GM18511 (cell line): ENCODE measurements at regions not wholly inside any gene's neighbourhood (a gene's known extent, or its start where the extent isn't known, plus 50 kb on each side); places are given as distances from the start of the nearest gene placed in this dataset.

Source experiments
- ATAC-seq: cut with Tn5 transposase; IDR thresholded peaks from one replicate; pipeline ENCODE4 v1.9.1; 2021; ENCODE audit warnings: mild to moderate bottlenecking, moderate library complexity; ENCODE audit not compliant: unreplicated experiment

DNA sequence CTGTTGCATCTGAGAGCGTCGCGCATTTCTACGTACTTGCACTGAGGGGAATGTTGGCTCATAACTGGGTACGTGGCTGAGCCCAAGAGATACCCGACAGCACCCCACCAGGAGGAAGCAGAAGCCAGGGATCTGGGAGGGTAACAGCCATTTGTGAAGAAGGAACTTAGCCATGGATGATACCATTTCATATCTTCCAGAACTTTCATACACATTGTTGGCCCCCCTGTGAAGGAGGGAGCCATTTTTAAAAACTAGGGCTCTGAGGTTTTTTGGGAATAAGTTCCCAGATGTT, 101.4 kb upstream of the SLC44A1 start:
- no peak for ATAC-seq

GRCh38 chr9:105144076-105144475, 100.4 kb upstream of the SLC44A1 start:
- no peak for ATAC-seq

DNA sequence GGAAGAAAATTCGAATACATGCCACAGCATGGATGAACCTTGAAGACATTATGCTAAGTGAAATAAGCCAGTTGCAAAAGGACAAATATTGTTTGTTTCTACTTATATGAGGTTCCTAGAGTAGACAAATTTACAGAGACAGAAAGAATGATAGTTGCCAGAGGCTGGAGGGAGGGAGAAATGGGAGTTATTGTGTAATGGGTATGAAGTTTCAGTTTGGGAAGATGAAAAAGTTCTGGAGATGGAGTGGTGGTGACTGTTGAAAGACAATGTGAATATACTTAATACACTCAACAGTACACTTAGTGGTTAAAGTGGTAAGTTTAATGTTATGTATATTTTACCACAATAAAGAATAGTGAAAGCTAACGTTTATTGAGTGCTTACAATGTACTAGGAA, 99.6 kb upstream of the SLC44A1 start:
- ATAC-seq = no peak

DNA sequence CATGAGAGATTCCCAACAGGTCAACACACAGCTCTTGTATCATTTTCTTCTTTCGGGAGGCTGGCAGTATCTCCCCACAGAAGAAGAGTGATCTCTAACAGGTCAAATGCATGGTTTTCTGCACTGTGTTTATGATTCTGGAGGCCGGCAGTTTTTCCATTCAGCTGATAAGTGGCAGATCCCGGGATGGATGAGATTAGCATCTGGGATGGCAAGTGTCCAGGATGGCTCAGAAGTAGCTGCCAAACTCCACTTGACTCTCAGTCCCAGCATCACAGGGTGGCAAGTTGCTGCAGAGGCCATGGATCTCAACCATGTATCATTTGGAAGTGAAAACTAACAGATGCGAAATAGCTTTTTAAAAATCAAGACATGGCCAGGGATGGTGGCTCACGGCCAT, 97.8 kb upstream of the SLC44A1 start:
- ATAC-seq = no peak

DNA sequence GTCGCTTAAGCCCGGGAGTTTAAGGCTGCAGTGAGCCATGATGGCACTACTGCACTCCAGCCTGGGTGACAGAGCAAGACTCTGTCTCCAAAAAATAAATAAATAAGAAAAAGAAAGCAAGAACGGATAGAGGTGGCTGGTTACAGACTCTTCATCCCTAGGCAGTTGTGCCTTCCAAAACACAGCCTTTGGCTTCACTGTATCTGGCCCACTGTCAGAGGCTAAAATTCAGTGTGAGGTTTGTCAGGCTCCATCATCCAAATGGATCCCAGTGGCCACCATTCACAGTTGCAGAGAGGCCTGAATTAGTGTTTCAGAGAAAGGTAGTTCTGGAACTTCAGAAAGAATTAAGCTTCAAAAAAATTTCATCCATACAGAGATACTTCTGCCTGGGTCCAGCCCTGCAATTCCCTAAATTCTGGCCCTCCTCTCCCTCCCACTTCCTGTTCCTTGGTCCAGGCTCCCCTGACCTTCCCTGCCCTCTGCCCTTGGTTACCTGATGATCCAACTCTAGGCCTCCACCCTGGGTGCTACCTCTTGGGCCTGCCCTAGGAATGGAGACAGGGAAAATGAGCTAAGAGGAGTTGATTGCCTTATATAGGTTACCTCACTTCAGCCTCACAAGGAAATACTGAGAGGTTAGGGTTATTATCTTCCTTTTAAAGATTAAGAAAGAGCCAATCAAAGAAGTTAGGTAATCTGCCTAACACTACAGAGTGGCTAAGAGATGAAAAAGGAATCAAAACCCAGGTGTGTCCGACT, 97.2 kb upstream of the SLC44A1 start:
- ATAC-seq = no peak

DNA sequence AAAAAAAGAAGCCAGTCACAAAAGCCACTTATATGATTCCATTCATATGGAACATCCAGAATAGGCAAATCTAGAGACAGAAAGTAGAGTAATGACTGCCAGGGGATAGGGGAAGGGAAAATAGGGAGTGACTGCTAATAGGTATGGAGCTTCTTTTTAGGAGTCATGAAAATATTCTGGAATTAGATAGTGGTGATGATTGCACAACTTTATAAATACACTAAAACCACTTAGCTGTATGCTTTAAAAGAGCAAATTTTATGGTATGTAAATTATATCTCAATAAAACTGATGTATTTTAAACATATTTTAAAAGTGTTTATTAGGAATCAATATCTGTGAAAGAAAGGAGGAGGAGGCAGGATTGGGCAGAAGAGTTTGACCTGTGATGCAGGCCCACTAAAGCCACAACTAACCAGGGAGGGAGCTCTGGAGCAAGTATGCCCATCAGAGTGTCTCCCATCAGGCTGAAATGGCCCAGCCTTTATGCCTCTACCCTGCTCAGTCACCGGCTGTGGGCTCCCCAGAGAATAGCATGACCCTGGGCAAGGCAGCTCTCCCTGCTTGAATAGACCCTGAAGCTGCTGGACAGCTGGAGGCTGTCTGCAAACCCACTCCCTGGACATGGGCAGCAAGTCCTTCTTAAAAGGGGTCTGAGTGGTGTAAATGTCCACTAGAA, 96.0 kb upstream of the SLC44A1 start:
- no peak for ATAC-seq

- ATAC-seq = peak; percentile 74
Observed at GRCh38 chr9:105150991-105151685, 93.3 kb upstream of the SLC44A1 start.

- no peak for ATAC-seq
Observed at GRCh38 chr9:105151686-105151995, 92.8 kb upstream of the SLC44A1 start.

DNA sequence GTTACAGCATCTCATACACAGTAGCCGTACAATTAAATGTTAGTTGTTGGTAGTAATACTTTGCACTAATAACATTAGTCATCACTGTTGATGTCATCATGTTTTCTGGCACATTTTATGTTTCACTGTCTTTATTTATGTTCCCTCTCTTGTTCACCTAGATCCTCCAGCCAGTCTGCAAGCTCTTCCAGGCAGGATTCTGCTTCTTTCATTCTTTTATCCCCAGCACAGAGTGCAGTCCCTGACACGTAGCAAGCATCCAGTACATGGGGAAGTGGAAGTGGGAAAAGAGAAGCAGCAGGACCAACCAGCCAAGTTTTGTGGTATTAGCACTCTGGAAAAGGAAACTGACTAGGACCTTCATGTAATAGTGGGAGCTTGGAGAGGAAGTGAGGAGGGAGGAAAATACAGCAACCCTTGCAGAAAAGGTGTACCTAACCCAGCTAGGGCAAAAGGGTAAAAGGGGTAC, 89.7 kb upstream of the SLC44A1 start:
- no peak for ATAC-seq

DNA sequence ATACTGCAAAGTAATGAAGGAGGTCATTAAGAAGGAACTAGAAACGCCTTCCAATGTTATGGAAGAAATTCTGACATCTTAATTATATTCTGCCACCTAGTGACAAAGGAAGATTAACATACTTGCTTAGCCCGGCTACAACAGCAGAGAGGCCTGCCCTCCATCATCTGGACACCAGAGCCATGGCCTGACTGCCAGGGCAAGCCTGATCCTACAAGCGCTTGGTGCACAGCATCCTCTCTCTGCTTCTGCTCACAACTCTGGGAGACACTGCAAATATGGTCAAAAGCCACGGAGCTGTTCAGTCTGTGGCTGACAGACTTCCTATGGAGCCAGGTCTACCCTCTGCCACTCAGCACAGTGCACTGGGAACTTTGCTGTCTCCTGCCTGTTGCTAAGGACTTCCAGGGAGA, 87.3 kb upstream of the SLC44A1 start:
- ATAC-seq = peak; percentile 88

GRCh38 chr9:105158020-105158419, 86.4 kb upstream of the SLC44A1 start:
- ATAC-seq = no peak

DNA sequence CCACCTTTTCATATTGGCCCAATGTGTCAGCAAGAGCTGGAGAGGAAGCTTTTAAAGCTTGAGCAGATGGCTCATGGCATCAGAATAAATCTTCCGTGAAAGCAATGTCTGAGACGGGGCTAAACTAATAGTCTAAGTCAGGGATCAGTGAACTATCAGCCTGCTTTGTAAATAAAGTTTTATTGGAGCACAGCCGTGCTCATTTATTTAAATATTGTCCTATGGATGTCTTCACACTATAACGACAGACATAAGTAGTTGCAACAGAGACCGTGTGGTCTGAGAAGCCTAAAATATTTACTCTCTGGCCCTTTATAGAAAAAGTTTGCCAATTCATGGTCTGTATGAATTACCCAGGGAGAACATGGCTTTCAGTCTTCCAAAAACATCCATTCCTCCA, 85.6 kb upstream of the SLC44A1 start:
- ATAC-seq = no peak

DNA sequence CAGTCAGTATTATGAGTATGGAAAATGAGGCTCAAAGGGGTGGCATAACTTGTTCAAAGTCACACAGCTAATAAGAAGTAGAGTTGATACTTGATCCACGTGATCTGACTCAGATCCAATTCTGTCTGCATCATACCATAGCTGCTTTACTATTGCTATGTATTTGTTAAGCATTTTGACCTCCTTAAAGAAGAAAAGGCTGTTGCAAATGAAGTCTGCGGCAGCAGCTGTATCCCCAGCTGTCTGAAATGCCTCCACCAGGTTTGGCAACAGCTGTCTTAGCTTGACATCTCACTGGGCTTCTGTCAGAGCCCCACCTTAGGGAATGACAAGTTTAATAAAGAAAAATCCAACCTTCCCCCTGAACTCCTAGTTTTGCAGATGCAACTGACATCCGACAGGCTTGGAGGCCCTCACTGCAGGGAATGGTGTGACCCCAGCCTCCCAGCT, 75.6 kb upstream of the SLC44A1 start:
- ATAC-seq = no peak

DNA sequence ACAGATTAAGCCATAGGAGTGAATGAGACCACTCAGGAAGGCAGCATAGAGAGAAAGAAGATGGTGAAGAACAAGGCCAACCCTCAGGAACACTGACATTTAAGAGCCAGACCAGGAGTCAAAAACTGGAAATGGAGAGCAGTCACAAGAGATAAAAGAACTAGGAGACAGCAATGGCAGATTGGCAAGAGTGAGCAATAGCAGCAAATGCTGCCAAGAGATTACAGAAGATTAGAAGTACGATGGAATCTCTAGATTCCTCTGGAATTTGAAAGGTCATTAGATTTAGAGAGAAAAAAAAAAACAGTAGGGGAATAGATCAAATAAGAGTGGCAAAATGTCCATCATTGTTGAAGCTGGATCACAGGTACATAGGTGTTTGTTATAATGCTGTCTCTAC, 73.4 kb upstream of the SLC44A1 start:
- no peak for ATAC-seq

DNA sequence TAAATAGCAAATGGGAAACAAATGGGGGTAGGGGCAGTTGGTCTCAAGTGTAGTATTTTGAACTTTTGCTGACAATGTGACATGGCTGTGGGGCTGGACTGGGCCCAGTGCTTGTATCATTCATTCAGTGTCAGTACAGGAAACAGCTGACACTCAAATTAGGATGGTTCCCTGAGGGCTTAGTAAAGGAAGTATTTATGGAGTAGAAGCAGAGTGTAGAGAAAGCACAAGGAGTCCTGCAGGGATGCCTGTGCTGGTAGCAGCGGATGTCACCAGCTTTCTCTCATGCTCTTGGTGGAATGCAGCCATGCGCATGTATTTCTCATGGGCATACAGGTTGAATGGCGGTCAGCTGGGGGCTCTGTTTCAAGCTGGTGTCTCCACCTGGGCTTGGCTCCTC, 72.9 kb upstream of the SLC44A1 start:
- no peak for ATAC-seq

- ATAC-seq = no peak
Observed at GRCh38 chr9:105172436-105172835, 72.0 kb upstream of the SLC44A1 start.

DNA sequence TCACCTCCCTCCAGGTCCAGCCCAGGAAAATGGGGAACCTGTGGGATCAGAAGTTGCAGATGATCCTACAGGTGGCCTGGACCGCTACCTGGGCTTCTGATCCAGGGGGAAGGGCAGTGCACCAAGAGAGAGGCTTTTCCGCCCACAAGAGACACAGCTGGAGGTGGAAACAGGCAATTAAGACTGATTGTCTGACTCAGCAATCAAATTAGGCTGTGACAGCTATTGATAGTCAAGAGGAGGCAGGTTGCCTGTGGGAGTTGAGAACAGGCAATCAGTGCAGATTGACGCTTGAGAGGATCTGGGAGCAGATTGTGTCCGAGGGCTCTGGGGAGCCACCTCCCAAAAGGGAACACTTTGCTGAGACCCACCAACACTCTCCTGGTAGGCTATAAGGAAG, 71.1 kb upstream of the SLC44A1 start:
- ATAC-seq = no peak

- no peak for ATAC-seq
Observed at GRCh38 chr9:105173826-105174225, 70.6 kb upstream of the SLC44A1 start.

GRCh38 chr9:105176194-105176593, 68.3 kb upstream of the SLC44A1 start:
- ATAC-seq = no peak

GRCh38 chr9:105178076-105178475, 66.4 kb upstream of the SLC44A1 start:
- ATAC-seq = no peak

GRCh38 chr9:105187781-105188180, 56.7 kb upstream of the SLC44A1 start:
- no peak for ATAC-seq

DNA sequence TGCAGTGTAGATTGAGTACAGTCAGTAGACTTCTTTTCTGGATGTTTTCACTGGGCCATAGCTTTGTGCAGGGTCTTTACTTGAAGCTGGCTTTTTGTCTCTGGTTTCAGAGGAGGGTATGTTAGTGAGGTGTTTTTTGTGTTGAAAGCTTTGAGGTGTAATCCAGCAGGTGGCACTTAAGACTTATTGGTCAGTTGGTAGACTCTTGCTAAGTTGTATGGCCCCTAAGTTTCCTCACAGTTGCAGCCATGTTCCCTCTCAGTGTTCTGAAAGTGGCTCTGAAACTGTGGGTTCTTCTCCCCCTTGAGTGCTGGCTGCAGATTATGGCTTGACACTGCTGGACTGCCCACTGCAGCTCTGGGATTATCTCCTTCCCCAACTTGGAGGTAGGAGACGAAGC, 55.7 kb upstream of the SLC44A1 start:
- no peak for ATAC-seq
